ENCODE measurements at regions not wholly inside any gene's neighbourhood (a gene's known extent, or its start where the extent isn't known, plus 50 kb on each side); places are given as distances from the start of the nearest gene placed in this dataset.

GRCh38 chr7:109834851-109835250 is 1256.1 kb upstream of the LRRN3 start:
- Histone ChIP-seq H3K27me3 (ENCODE audit: insufficient read depth, low read length) (no peaks in the 10 kb centered on the region), H3K79me2 (ENCODE audit: insufficient read depth, low read length) (no peaks in the 10 kb centered on the region), H3K36me3 (ENCODE audit: insufficient read depth, low read length) (no peaks in the 10 kb centered on the region), H3K4me3 (ENCODE audit: low read depth, low read length, poor library complexity, severe bottlenecking) (no peak overlapping the region), H3K9me3 (ENCODE audit: low read length) (no peaks in the 10 kb centered on the region), H3K27ac (ENCODE audit: low read depth, low read length, poor library complexity, severe bottlenecking) (no peak overlapping the region), H3K9me2 (ENCODE audit: low read depth, low read length) (no peaks in the 10 kb centered on the region), H4K20me1 (ENCODE audit: insufficient read depth, low read length) (no peaks in the 10 kb centered on the region), H3K9ac (ENCODE audit: low read length) (no peak overlapping the region), H3F3A (ENCODE audit: insufficient read depth, low read length) (no peaks in the 10 kb centered on the region), H3K4me2 (ENCODE audit: low read length) (no peak overlapping the region), H2AFZ (ENCODE audit: low read length) (no peak overlapping the region), H3K4me1 (ENCODE audit: insufficient read depth, low read length, severe bottlenecking) (no peaks in the 10 kb centered on the region)
- TF ChIP-seq EZH2 (IDR thresholded peaks at IDR 0.05; ENCODE audit: borderline replicate concordance, low read length) (no peak), CTCF (IDR thresholded peaks at IDR 0.05; ENCODE audit: low read length) (no peak)

DNA sequence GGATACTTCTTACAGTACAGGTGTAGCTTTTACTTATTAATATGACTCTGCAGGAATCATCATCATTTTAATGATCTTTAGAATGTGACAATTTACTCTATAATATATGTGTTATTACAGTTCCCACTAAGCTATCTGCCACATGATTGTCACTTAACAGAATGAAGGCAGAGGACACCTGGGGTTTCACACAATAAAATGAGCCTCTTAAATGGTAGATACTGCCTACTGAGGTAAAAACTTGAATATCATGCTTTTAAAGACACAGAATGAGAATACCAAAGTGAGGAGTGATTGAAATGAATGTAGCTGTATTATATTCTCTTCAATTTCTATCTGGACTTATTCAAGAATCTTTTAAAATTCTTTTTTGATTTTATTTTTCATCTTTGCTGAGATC is 1255.3 kb upstream of the LRRN3 start:
- H3K4me3 ChIP-seq (ENCODE audit: low read depth, low read length, poor library complexity, severe bottlenecking), result no peak overlapping the region
- no peak overlapping the region for H3K9ac ChIP-seq (ENCODE audit: low read length)
- H3K36me3 ChIP-seq (ENCODE audit: insufficient read depth, low read length), result no peaks in the 10 kb centered on the region
- no peaks in the 10 kb centered on the region for H3K27me3 ChIP-seq (ENCODE audit: insufficient read depth, low read length)
- TF ChIP-seq EZH2 (IDR thresholded peaks at IDR 0.05; ENCODE audit: borderline replicate concordance, low read length) (no peak), CTCF (IDR thresholded peaks at IDR 0.05; ENCODE audit: low read length) (no peak)
- H3K9me3 ChIP-seq (ENCODE audit: low read length), result no peaks in the 10 kb centered on the region
- no peaks in the 10 kb centered on the region for H3K79me2 ChIP-seq (ENCODE audit: insufficient read depth, low read length)
- no peaks in the 10 kb centered on the region for H3F3A ChIP-seq (ENCODE audit: insufficient read depth, low read length)
- H2AFZ ChIP-seq (ENCODE audit: low read length), result no peak overlapping the region
- H4K20me1 ChIP-seq (ENCODE audit: insufficient read depth, low read length), result no peaks in the 10 kb centered on the region
- no peaks in the 10 kb centered on the region for H3K9me2 ChIP-seq (ENCODE audit: low read depth, low read length)
- no peak overlapping the region for H3K4me2 ChIP-seq (ENCODE audit: low read length)
- H3K4me1 ChIP-seq (ENCODE audit: insufficient read depth, low read length, severe bottlenecking), result no peaks in the 10 kb centered on the region
- no peak overlapping the region for H3K27ac ChIP-seq (ENCODE audit: low read depth, low read length, poor library complexity, severe bottlenecking)

DNA sequence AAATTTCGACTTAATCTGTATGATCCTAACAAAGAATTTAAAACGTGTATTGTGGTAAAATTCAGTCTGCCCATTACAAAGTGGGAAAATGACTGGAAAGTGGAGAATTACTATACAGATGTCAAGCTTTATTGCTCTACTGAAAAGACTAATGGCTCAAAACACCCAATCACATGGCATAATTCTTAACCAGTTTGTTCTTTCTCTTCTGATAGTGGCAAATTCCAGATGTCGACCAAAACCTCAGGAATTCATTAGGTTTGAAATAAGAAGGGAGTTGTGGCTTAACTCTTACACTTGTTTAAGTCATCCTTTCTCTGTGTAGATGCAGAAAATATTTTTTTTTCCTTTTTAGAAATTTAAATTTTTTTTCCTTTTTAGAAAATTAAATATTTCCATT is 1254.9 kb upstream of the LRRN3 start:
- no peak overlapping the region for H2AFZ ChIP-seq (ENCODE audit: low read length)
- TF ChIP-seq CTCF (IDR thresholded peaks at IDR 0.05; ENCODE audit: low read length) (no peak), EZH2 (IDR thresholded peaks at IDR 0.05; ENCODE audit: borderline replicate concordance, low read length) (no peak)
- no peaks in the 10 kb centered on the region for H3F3A ChIP-seq (ENCODE audit: insufficient read depth, low read length)
- no peaks in the 10 kb centered on the region for H3K27me3 ChIP-seq (ENCODE audit: insufficient read depth, low read length)
- no peak overlapping the region for H3K9ac ChIP-seq (ENCODE audit: low read length)
- H4K20me1 ChIP-seq (ENCODE audit: insufficient read depth, low read length), result no peaks in the 10 kb centered on the region
- H3K9me3 ChIP-seq (ENCODE audit: low read length), result no peaks in the 10 kb centered on the region
- no peaks in the 10 kb centered on the region for H3K9me2 ChIP-seq (ENCODE audit: low read depth, low read length)
- H3K27ac ChIP-seq (ENCODE audit: low read depth, low read length, poor library complexity, severe bottlenecking), result no peak overlapping the region
- no peaks in the 10 kb centered on the region for H3K36me3 ChIP-seq (ENCODE audit: insufficient read depth, low read length)
- H3K4me1 ChIP-seq (ENCODE audit: insufficient read depth, low read length, severe bottlenecking), result no peaks in the 10 kb centered on the region
- no peak overlapping the region for H3K4me2 ChIP-seq (ENCODE audit: low read length)
- H3K79me2 ChIP-seq (ENCODE audit: insufficient read depth, low read length), result no peaks in the 10 kb centered on the region
- no peak overlapping the region for H3K4me3 ChIP-seq (ENCODE audit: low read depth, low read length, poor library complexity, severe bottlenecking)
